Endothelial cell of umbilical vein (primary cell): ENCODE measurements at regions not wholly inside any gene's neighbourhood (a gene's known extent, or its start where the extent isn't known, plus 50 kb on each side); places are given as distances from the start of the nearest gene placed in this dataset.

Experiments
- BruUV-seq: library from RNA; stranded (reverse); fragments of 400-500 nt; replicated peaks from 2 replicates; lab custom pipeline; 2021; lab: Mats Ljungman, UMichigan
- CTCF ChIA-PET: fragments of 300-600, 350-600 bp; sonication (Branson Sonifier 250); formaldehyde crosslinking; loops from one replicate; lab custom pipeline; 2021; ENCODE audit warnings: antibody characterized with exemption, inconsistent platforms; lab: Charles Lee
- POLR2A ChIA-PET: fragments of 300-600, 350-600 bp; sonication (Branson Sonifier 250); formaldehyde crosslinking; loops from one replicate; lab custom pipeline; 2021; ENCODE audit warnings: antibody characterized with exemption, inconsistent platforms; lab: Charles Lee
- DNase-seq: peaks from one replicate; pipeline ENCODE4 v3.0.0-alpha.2; 2011; ENCODE audit warnings: low read depth, low spot score
- FAIRE-seq: peaks from 2 replicates; lab custom pipeline; 2011; peaks lifted over from hg19 to GRCh38; lab: Jason Lieb, UNC
- H2AFZ ChIP-seq: 2 replicates; pipeline ENCODE4 v1.6.0; 2012; ENCODE audit warnings: low read depth, low read length, control low read depth, inconsistent platforms
- H3K27ac ChIP-seq: 2 replicates; pipeline ENCODE4 v1.5.1; 2011; ENCODE audit warnings: low read depth, mild to moderate bottlenecking, control low read depth, low read length, moderate library complexity; ENCODE audit not compliant: insufficient read depth
- H3K27me3 ChIP-seq, 2 experiments: 2 replicates each; pipeline versions ENCODE4 v1.6.0 to v1.6.1; 2011; ENCODE audit warnings: low read length in 2 of 2, mixed read lengths in 1 of 2; ENCODE audit not compliant: control insufficient read depth in 2 of 2, insufficient read depth in 2 of 2
- H3K36me3 ChIP-seq, 2 experiments: 2 replicates in 1 of 2; 3 replicates in 1 of 2; pipeline ENCODE4 v1.5.1; 2011; ENCODE audit warnings: low read length in 2 of 2, mild to moderate bottlenecking in 1 of 2, moderate library complexity in 1 of 2; ENCODE audit not compliant: control insufficient read depth in 2 of 2, insufficient read depth in 2 of 2; ENCODE audit errors: extremely low read depth in 1 of 2
- H3K4me1 ChIP-seq: 3 replicates; pipeline ENCODE4 v1.5.1; 2011; ENCODE audit warnings: mild to moderate bottlenecking, low read length; ENCODE audit not compliant: control insufficient read depth, insufficient read depth; ENCODE audit errors: extremely low read depth
- H3K4me2 ChIP-seq: 2 replicates; pipeline ENCODE4 v1.6.1; 2011; ENCODE audit warnings: low read length, control low read depth, mixed read lengths; ENCODE audit not compliant: insufficient read depth
- H3K4me3 ChIP-seq, 3 experiments: fragments of 200-600 bp in 1 of 3; sonication (generic), shearing (Covaris generic) in 1 of 3; replicated peaks in 1 of 3; 2 replicates each; pipeline ENCODE4 v1.5.1; 2011 to 2016; ENCODE audit warnings: control low read depth in 3 of 3, low read length in 3 of 3, mild to moderate bottlenecking in 2 of 3, inconsistent platforms in 1 of 3, low read depth in 1 of 3, moderate library complexity in 1 of 3; ENCODE audit not compliant: insufficient read depth in 1 of 3
- H3K79me2 ChIP-seq: 2 replicates; pipeline ENCODE4 v1.6.0; 2012; ENCODE audit warnings: low read length, inconsistent platforms; ENCODE audit not compliant: control insufficient read depth, insufficient read depth
- H3K9ac ChIP-seq: replicated peaks from 2 replicates; pipeline ENCODE3; 2011; ENCODE audit warnings: low read length, control low read depth; ENCODE audit not compliant: insufficient read depth; ENCODE audit errors: extremely low read depth
- H3K9me1 ChIP-seq: replicated peaks from 3 replicates; pipeline ENCODE4 v1.6.0; 2011; ENCODE audit warnings: mild to moderate bottlenecking, low read length; ENCODE audit not compliant: control insufficient read depth, insufficient read depth; ENCODE audit errors: extremely low read depth
- H3K9me3 ChIP-seq: replicated peaks from 2 replicates; pipeline ENCODE4 v1.5.1; 2012; ENCODE audit warnings: low read length, inconsistent platforms; ENCODE audit not compliant: control insufficient read depth, insufficient read depth
- H4K20me1 ChIP-seq: replicated peaks from 2 replicates; pipeline ENCODE3; 2011; ENCODE audit warnings: mild to moderate bottlenecking, low read length; ENCODE audit not compliant: control insufficient read depth, insufficient read depth; ENCODE audit errors: extremely low read depth
- CTCF ChIP-seq, 2 donors: IDR thresholded peaks; 1 replicate in 1 of 2; 2 replicates in 1 of 2; pipeline ENCODE4 v1.5.1; 2011; ENCODE audit warnings: low read length in 2 of 2, mild to moderate bottlenecking in 2 of 2, moderate library complexity in 2 of 2, control low read depth in 1 of 2, inconsistent platforms in 1 of 2, low read depth in 1 of 2; ENCODE audit not compliant: insufficient read depth in 1 of 2; ENCODE audit errors: extremely low read depth in 1 of 2
- EZH2 ChIP-seq: IDR thresholded peaks from 2 replicates; pipeline ENCODE4 v1.6.1; 2012; ENCODE audit warnings: borderline replicate concordance, low read depth, mild to moderate bottlenecking, moderate library complexity, low read length, inconsistent platforms; ENCODE audit not compliant: severe bottlenecking
- FOS ChIP-seq: IDR thresholded peaks from 2 replicates; pipeline ENCODE4 v1.6.1; 2011; ENCODE audit warnings: mild to moderate bottlenecking, low read length, moderate library complexity, borderline replicate concordance; ENCODE audit not compliant: insufficient read depth
- GATA2 ChIP-seq: IDR thresholded peaks from 2 replicates; pipeline ENCODE4 v1.7.0; 2011; ENCODE audit warnings: low read depth, mild to moderate bottlenecking, moderate library complexity, mixed read lengths, low read length; ENCODE audit not compliant: insufficient read length, insufficient read depth
- JUN ChIP-seq: IDR thresholded peaks from 2 replicates; pipeline ENCODE4 v1.6.1; 2011; ENCODE audit warnings: borderline replicate concordance, low read depth; ENCODE audit not compliant: insufficient read length, insufficient read depth
- MAX ChIP-seq: IDR thresholded peaks from 2 replicates; pipeline ENCODE4 v1.6.1; 2011; ENCODE audit not compliant: insufficient read depth, insufficient read length
- MYC ChIP-seq: IDR thresholded peaks from one replicate; pipeline ENCODE4 v1.6.1; 2011; ENCODE audit warnings: mild to moderate bottlenecking, low read depth, low read length
- POLR2A ChIP-seq: IDR thresholded peaks from 2 replicates; pipeline ENCODE4 v1.6.1; 2012; ENCODE audit warnings: low read depth, mild to moderate bottlenecking, control low read depth, low read length
- POLR2AphosphoS5 ChIP-seq: IDR thresholded peaks from 2 replicates; pipeline ENCODE4 v1.6.1; 2012; ENCODE audit warnings: low read depth, mild to moderate bottlenecking, control low read depth, low read length, moderate library complexity; ENCODE audit not compliant: insufficient read depth
- dilution Hi-C: fragments of 300-500 bp; cut with MboI; formaldehyde crosslinking; loops from one replicate; pipeline ENCODE4 v1.15.0; 2019; ENCODE audit warnings: low sequenced_read_pairs; ENCODE audit not compliant: extremely low pct_ligation_motif_present
- intact Hi-C: fragments of 100-400 bp; cut with micrococcal nuclease; formaldehyde crosslinking; loops from one replicate; pipeline ENCODE4 v1.10.0; 2022

GRCh38 chr16:48822431-48822830, 212.5 kb upstream of the N4BP1 start:
- H3K4me1 ChIP-seq, result no peaks in the 10 kb centered on the region
- no peaks in the 10 kb centered on the region for H3K27me3 ChIP-seq
- intact Hi-C loops (no loop called here), dilution Hi-C loops (no loop called here)
- POLR2A ChIA-PET, result no interaction called here
- H3K9me1 ChIP-seq, result no peaks in the 10 kb centered on the region
- DNase-seq (no peak), FAIRE-seq (no peak)
- H3K4me2 ChIP-seq, result no peak overlapping the region
- no TSS peak for BruUV-seq
- no peak overlapping the region for H3K4me3 ChIP-seq
- H3K79me2 ChIP-seq, result no peaks in the 10 kb centered on the region
- TF ChIP-seq MYC (no peak), CTCF (IDR thresholded peaks at IDR 0.05; ENCODE audit: extremely low read depth in 1 of 2, insufficient read depth in 1 of 2, low read depth in 1 of 2, low read length in 2 of 2) (no peak), MAX (no peak), FOS (no peak), GATA2 (no peak), JUN (no peak), POLR2AphosphoS5 (no peak), POLR2A (no peak), EZH2 (no peak)
- H4K20me1 ChIP-seq, result no peaks in the 10 kb centered on the region
- no peaks in the 10 kb centered on the region for H3K36me3 ChIP-seq
- no peak overlapping the region for H3K9ac ChIP-seq
- peaks cover 2% of the 10 kb centered on the region for H3K9me3 ChIP-seq
- H2AFZ ChIP-seq, result no peak overlapping the region
- CTCF ChIA-PET, result no interaction called here
- no peak overlapping the region for H3K27ac ChIP-seq
